ENCODE measurements at regions not wholly inside any gene's neighbourhood (a gene's known extent, or its start where the extent isn't known, plus 50 kb on each side); places are given as distances from the start of the nearest gene placed in this dataset.

DNA sequence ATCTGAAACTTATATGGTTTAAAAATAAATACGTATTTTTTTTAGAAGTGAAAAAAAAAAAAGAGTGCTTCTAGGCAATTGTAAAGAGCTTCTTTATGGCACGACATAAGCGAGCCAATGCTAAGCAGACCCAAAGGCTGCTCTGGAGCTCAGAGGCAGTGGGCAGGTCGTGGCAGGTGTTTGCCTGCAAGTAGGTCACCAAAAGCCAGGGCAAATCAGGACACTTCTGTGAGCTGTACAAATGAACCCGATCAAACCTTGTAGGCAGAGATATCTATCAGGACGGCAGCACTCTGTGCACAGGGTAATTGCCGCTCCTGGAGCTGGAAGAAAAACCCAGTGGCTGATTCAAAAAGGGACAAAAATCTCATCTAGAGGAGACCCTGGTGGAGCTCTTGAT lies 75.9 kb downstream of the IRX2 start:
- Histone ChIP-seq H3K27me3 (ENCODE audit: insufficient read depth in 3 of 3, low read length in 2 of 3) (no peaks in the 10 kb centered on the region), H3K9me3 (no peaks in the 10 kb centered on the region), H3K4me3 (no peak overlapping the region), H3K4me1 (no peaks in the 10 kb centered on the region), H3K27ac (no peak overlapping the region), H3K36me3 (ENCODE audit: insufficient read depth in 1 of 2, low read depth in 1 of 2) (no peaks in the 10 kb centered on the region)
- WGBS, 3 donors, result 80 to 82% (median 81%) methylated on average over 7 of the region's 7 CpGs
- ATAC-seq (no peak), DNase-seq (no peak)
- intact Hi-C loops (cut with DNase I), result no loop called here
- TF ChIP-seq, protein P1, sequence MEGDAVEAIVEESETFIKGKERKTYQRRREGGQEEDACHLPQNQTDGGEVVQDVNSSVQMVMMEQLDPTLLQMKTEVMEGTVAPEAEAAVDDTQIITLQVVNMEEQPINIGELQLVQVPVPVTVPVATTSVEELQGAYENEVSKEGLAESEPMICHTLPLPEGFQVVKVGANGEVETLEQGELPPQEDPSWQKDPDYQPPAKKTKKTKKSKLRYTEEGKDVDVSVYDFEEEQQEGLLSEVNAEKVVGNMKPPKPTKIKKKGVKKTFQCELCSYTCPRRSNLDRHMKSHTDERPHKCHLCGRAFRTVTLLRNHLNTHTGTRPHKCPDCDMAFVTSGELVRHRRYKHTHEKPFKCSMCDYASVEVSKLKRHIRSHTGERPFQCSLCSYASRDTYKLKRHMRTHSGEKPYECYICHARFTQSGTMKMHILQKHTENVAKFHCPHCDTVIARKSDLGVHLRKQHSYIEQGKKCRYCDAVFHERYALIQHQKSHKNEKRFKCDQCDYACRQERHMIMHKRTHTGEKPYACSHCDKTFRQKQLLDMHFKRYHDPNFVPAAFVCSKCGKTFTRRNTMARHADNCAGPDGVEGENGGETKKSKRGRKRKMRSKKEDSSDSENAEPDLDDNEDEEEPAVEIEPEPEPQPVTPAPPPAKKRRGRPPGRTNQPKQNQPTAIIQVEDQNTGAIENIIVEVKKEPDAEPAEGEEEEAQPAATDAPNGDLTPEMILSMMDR (IDR thresholded peaks at IDR 0.05), result no peak

DNA sequence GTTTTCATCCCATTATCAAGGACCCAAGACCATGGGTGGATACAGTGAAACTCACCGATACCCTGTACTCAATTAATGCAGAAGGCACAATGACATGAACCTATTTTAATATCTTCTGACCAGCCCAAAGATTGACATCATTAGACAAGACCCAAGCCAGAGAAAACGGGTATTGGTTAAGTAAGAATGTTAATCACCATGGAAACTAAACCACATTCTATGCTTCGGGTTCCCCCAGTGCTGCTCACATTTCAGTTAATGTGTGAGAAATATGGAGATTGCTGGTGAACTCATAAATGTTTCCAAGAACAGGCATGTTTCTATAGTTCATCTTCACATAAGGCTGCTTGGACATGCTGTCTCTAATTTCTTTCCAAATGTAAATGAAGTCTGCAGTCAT lies 77.0 kb downstream of the IRX2 start:
- Histone ChIP-seq H3K4me1 (no peaks in the 10 kb centered on the region), H3K9me3 (no peaks in the 10 kb centered on the region), H3K27me3 (ENCODE audit: insufficient read depth in 3 of 3, low read length in 2 of 3) (no peaks in the 10 kb centered on the region), H3K36me3 (ENCODE audit: insufficient read depth in 1 of 2, low read depth in 1 of 2) (no peaks in the 10 kb centered on the region), H3K27ac (no peak overlapping the region), H3K4me3 (no peak overlapping the region)
- no peak for DNase-seq
- intact Hi-C loops (cut with DNase I), result no loop called here
- TF ChIP-seq, protein P1 (IDR thresholded peaks at IDR 0.05), result no peak
- WGBS, 3 donors, result 45 to 55% (median 50%) methylated on average over 3 of the region's 3 CpGs
- ATAC-seq, result no peak

DNA sequence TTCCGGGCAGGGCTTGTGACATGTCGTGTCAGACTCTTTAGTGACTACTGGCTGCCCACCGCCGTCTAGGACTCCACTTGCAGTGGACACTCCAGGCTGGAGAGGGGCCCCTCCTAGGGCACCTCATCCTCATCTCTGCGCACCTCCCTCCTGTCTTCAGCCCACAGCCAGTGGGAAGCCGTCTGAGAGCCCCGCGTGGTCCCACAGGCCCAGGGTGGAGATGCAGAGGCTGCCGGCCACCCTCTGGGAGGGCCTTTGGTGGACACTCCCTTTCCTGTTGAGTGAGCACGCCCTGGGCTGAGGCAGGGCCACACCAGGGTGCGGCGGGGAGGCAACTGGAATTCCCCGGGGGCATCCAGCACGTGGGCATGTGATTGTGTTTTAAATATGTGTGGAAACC lies 80.5 kb downstream of the IRX2 start:
- TF ChIP-seq, protein P1 (IDR thresholded peaks at IDR 0.05), result no peak
- DNase-seq (no peak), ATAC-seq (no peak)
- intact Hi-C loops (cut with DNase I), result no loop called here
- no peaks in the 10 kb centered on the region for H3K27me3 ChIP-seq (ENCODE audit: insufficient read depth in 3 of 3, low read length in 2 of 3)
- H3K4me1 ChIP-seq, result no peaks in the 10 kb centered on the region
- WGBS, 3 donors, result 63 to 73% (median 72%) methylated on average over 14 of the region's 14 CpGs
- H3K36me3 ChIP-seq (ENCODE audit: insufficient read depth in 1 of 2, low read depth in 1 of 2), result no peaks in the 10 kb centered on the region
- no peak overlapping the region for H3K4me3 ChIP-seq
- H3K27ac ChIP-seq, result no peak overlapping the region
- no peaks in the 10 kb centered on the region for H3K9me3 ChIP-seq

DNA sequence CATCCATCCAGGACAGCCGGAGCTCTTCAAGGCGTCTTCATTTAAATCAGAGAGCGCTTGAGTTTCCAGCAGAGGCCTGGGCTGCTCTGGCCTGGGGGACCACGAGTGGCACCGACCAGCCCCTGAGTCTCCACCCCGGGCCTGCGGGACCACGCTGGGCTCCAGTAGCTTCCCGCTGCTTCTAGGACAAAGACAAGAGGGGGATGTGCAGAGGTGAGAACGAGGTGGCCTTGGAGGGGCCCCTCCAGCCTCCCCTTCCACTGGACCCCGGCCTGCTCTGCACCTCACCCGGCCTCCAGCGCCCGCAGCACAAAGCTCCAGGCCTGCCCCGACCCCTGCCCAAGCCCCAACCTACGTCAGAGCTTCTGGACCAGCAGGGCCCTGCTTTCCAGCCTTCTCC lies 81.6 kb downstream of the IRX2 start:
- H3K27me3 ChIP-seq (ENCODE audit: insufficient read depth in 3 of 3, low read length in 2 of 3), result no peaks in the 10 kb centered on the region
- H3K4me1 ChIP-seq, result no peaks in the 10 kb centered on the region
- intact Hi-C loops (cut with DNase I), result no loop called here
- H3K9me3 ChIP-seq, result no peaks in the 10 kb centered on the region
- H3K4me3 ChIP-seq, result no peak overlapping the region
- H3K36me3 ChIP-seq (ENCODE audit: insufficient read depth in 1 of 2, low read depth in 1 of 2), result no peaks in the 10 kb centered on the region
- DNase-seq (no peak), ATAC-seq (no peak)
- H3K27ac ChIP-seq, result no peak overlapping the region
- WGBS, 3 donors, result 79 to 84% (median 80%) methylated on average over 15 to 16 of the region's 16 CpGs
- TF ChIP-seq, protein P1 (IDR thresholded peaks at IDR 0.05), result no peak

DNA sequence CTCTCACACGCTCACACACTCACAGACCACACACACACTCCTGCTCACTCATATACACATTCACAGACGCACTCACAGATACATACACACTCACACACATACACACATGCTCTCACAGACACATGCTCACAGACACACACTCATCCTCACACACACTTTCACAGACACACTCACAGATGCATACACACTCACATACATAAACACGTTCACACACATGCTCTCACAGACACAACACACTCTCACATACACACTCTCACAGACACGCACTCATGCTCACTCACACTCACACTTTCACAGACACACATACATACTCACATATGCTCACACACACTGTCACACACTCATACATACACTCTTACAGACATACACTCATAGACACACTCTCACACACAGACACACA lies 82.2 kb downstream of the IRX2 start:
- DNase-seq (no peak), ATAC-seq (no peak)
- intact Hi-C loops (cut with DNase I), result no loop called here
- H3K27me3 ChIP-seq (ENCODE audit: insufficient read depth in 3 of 3, low read length in 2 of 3), result no peaks in the 10 kb centered on the region
- no peak overlapping the region for H3K4me3 ChIP-seq
- no peaks in the 10 kb centered on the region for H3K4me1 ChIP-seq
- WGBS, 3 donors, result 84 to 92% (median 90%) methylated on average over 4 of the region's 4 CpGs
- H3K27ac ChIP-seq, result no peak overlapping the region
- TF ChIP-seq, protein P1 (IDR thresholded peaks at IDR 0.05), result no peak
- no peaks in the 10 kb centered on the region for H3K9me3 ChIP-seq
- H3K36me3 ChIP-seq (ENCODE audit: insufficient read depth in 1 of 2, low read depth in 1 of 2), result no peaks in the 10 kb centered on the region
